HG03060 (cell line): ENCODE measurements at regions not wholly inside any gene's neighbourhood (a gene's known extent, or its start where the extent isn't known, plus 50 kb on each side); places are given as distances from the start of the nearest gene placed in this dataset.
"Not testable (repeated sequence)": the region's sequence is repeated elsewhere in the genome, so short reads cannot be mapped to it uniquely, and the experiment has no call there.

Experiments used
- ATAC-seq: cut with Tn5 transposase; IDR thresholded peaks from one replicate; pipeline ENCODE4 v1.9.1; 2021; ENCODE audit warnings: low read depth, moderate number of reproducible peaks; ENCODE audit not compliant: unreplicated experiment

GRCh38 chr9:101902051-101902450, 163.6 kb upstream of the GRIN3A start:
- ATAC-seq = no peak

- ATAC-seq = no peak
Measured at GRCh38 chr9:101897196-101897595, 158.7 kb upstream of the GRIN3A start.

DNA sequence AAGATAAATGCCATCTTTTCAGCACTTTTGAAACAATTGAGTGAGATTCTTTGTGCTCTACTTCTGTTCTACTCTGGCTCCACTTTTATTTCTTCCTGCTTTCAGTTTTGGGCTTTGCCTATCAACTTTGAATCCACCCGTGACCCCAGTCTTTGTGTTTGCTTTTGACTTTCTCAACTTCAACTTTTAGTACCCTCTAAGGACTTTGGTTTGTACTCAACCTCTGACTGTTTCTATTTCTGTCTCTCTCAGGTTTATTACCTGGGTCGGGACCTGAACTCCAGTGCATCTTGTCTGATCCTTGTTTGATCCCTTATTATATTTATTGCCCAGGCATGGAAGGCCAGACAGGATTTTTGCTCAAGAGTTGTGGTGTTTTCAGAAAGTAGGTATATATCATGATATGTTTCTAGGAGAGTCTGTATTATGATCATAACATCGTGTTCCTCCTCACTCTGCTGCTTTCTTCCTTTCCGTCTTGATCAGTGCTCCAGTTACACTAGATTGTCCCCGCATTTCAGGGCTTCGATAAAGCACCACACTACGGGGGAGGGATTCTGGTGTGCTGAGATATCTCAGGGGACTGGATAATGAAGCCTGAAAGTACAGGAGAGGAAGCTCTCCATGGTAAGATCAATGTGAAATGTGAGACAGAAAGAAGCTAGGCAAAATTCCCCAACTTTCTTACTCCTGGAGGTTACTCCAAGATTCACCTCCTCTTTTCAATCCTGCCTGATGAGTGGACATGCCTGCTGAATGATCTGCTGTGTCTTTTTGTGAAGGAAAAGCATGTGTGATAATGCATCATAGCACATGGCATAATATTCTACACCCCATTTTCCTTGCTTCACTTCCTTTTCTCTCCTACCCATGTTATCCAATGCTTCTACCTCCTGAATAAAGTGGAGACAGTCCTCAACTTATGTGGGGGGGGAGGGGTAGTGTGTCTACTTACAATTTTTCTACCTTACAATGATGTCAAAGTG, 155.5 kb upstream of the GRIN3A start:
- ATAC-seq = no peak

GRCh38 chr9:101881508-101881907, 143.1 kb upstream of the GRIN3A start:
- ATAC-seq = no peak

- no peak for ATAC-seq
Measured at GRCh38 chr9:101880846-101881245, 142.4 kb upstream of the GRIN3A start.

GRCh38 chr9:101878734-101879133, 140.3 kb upstream of the GRIN3A start:
- no peak for ATAC-seq

- no peak for ATAC-seq
Measured at GRCh38 chr9:101877439-101877838, 139.0 kb upstream of the GRIN3A start.

DNA sequence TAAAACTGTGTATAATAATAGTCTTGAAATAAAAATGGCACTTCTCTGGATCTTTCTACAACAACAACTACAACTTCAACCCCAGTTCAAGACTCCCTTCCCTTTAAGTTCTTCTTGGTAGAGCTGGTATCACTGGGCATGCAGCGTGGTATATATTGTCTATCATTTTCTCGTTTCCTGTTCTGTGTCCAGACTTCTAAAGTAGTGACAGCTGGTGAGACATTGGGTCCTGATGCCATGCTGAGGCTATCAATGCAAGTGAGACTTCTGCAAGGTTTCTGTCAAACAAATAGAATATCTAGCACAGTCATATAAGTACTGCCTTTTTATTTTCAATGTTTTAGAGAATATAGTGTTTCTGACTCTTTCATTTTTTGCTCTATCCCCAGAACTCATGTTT, 123.0 kb upstream of the GRIN3A start:
- ATAC-seq = no peak

DNA sequence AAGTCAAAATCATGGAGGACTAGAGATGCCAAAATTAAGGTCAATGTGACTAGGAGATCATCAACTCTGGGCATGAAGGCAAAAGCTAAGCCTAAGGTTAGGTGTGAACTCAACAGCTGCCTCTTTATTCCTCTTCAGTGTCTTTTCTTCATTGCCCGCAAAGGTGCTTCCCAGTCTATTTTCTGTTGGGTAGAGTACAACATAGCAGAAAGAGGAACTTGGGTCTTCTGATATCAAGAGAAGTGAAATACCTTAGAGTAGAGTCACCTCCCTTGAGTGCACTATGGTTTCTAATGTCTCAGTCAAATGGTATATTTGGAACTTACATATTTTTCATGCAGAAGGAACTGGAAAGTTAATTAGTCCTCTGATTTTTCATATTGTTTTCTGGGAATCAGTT, 122.5 kb upstream of the GRIN3A start:
- ATAC-seq = no peak

- no peak for ATAC-seq
Measured at GRCh38 chr9:101859620-101860019, 121.2 kb upstream of the GRIN3A start.

DNA sequence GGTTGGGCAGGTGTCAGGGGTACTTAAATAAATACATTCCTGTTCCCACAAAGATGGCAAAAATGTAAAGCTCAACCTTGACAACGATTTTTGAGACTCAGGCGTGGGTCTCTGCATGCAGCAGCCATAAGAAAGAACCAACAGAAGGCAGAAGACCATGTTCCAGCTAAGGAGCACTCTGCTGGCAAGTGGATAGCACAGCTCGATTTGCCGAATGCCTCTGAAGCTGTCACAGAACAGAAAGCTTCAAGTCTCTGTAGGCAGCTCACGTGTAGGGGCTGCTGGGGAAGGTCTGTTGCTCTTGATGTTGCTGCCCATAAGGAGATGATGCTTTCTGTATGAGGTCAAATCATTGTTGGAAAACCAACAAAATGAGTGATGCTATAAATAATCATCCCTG, 119.6 kb upstream of the GRIN3A start:
- ATAC-seq = no peak

DNA sequence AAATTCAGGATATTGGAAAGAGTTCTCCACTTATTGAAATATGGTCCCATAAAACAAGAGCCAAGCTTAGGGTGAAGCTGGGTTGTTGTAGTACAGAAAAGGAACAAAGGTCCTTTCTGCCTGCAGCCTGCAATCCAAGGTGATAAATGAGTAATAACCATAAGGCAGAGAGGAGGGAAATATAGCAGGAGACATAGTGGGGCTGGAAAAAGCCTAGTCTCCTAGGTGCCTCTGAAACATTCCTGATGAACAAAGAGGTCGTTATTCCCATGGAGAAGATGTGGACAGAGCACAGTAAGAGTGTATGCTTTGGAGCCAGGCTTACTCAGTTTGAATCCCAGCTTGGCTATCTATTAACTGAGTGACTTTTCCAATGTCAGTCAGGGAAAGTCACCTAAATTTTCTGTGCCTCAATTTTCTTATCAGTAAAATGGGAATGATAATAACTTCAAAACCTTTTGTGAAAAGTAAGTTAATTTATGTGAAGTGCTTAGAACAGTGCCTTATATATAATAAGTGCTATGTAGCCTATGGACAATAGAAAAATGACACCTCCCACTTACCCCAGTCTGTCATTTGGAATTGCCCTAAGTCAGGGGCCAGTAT, 110.8 kb upstream of the GRIN3A start:
- ATAC-seq = no peak

- ATAC-seq = no peak
Measured at GRCh38 chr9:101848485-101848919, 110.1 kb upstream of the GRIN3A start.

- ATAC-seq = no peak
Measured at GRCh38 chr9:101846161-101846560, 107.7 kb upstream of the GRIN3A start.

GRCh38 chr9:101840694-101841188, 102.3 kb upstream of the GRIN3A start:
- ATAC-seq = no peak

DNA sequence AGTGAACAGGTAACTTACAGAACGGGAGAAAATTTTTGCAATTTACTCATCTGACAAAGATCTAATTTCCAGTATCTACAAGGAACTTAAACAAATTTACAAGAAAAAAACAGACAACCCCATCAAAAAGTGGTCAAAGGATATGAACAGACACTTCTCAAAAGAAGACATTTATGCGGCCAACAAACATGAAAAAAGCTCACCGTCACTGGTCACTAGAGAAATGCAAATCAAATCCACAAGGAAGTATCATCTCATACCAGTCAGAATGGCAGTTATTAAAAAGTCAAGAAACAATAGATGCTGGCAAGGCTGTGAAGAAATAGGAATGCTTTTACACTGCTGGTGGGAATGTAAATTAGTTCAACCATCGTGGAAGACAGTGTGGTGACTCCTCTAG, 100.5 kb upstream of the GRIN3A start:
- ATAC-seq = not testable (repeated sequence)

GRCh38 chr9:101836021-101836420, 97.6 kb upstream of the GRIN3A start:
- ATAC-seq = no peak

- no peak for ATAC-seq
Measured at GRCh38 chr9:101832486-101832885, 94.0 kb upstream of the GRIN3A start.

- not testable (repeated sequence) for ATAC-seq
Measured at GRCh38 chr9:101821450-101821849, 83.0 kb upstream of the GRIN3A start.

GRCh38 chr9:101820983-101821382, 82.5 kb upstream of the GRIN3A start:
- not testable (repeated sequence) for ATAC-seq

- no peak for ATAC-seq
Measured at GRCh38 chr9:101814064-101814463, 75.6 kb upstream of the GRIN3A start.

- not testable (repeated sequence) for ATAC-seq
Measured at GRCh38 chr9:101807879-101808278, 69.4 kb upstream of the GRIN3A start.
